Activated CD4-positive, alpha-beta memory T cell treated with anti-CD3 and anti-CD28 coated beads, Interleukin-2, amount 10 ng/mL, durations not matched to agents 7 days and 5 days (primary cell): ENCODE measurements at regions not wholly inside any gene's neighbourhood (a gene's known extent, or its start where the extent isn't known, plus 50 kb on each side); places are given as distances from the start of the nearest gene placed in this dataset.

Experiments
- CTCF ChIA-PET: fragments of 350-600 bp; sonication (Branson Sonifier 250); formaldehyde crosslinking; loops from one replicate; lab custom pipeline; 2021; ENCODE audit warnings: antibody characterized with exemption, inconsistent platforms; lab: Charles Lee
- POLR2A ChIA-PET: fragments of 350-600 bp; sonication (Branson Sonifier 250); formaldehyde crosslinking; loops from one replicate; lab custom pipeline; 2021; ENCODE audit warnings: antibody characterized with exemption; lab: Charles Lee
- DNase-seq: peaks from one replicate; pipeline ENCODE4 v3.0.0-alpha.2; 2020
- H3K27ac Mint-ChIP-seq: one replicate; pipeline ENCODE4 v1.8.0; 2021; ENCODE audit warnings: mild to moderate bottlenecking, mixed read lengths
- H3K27me3 Mint-ChIP-seq: one replicate; pipeline ENCODE4 v1.8.0; 2021; ENCODE audit warnings: mixed read lengths
- H3K36me3 Mint-ChIP-seq: one replicate; pipeline ENCODE4 v1.8.0; 2021; ENCODE audit warnings: low read depth, mixed read lengths
- H3K4me1 Mint-ChIP-seq: one replicate; pipeline ENCODE4 v1.8.0; 2021; ENCODE audit warnings: mixed read lengths
- H3K4me3 Mint-ChIP-seq: one replicate; pipeline ENCODE4 v1.8.0; 2021; ENCODE audit warnings: mild to moderate bottlenecking, mixed read lengths
- H3K9me3 Mint-ChIP-seq: one replicate; pipeline ENCODE4 v1.8.0; 2021; ENCODE audit warnings: mixed read lengths

GRCh38 chr20:58072695-58073671 lies 155.5 kb downstream of the ANKRD60 start:
- Mint-ChIP-seq H3K27ac (no peak overlapping the region), H3K9me3 (no peaks in the 10 kb centered on the region), H3K4me3 (no peak overlapping the region), H3K36me3 (no peaks in the 10 kb centered on the region), H3K4me1 (peaks cover 5% of the 10 kb centered on the region), H3K27me3 (peaks cover 2% of the 10 kb centered on the region)
- POLR2A ChIA-PET, result no interaction called here
- DNase-seq, result no peak
- CTCF ChIA-PET, result no interaction called here

DNA sequence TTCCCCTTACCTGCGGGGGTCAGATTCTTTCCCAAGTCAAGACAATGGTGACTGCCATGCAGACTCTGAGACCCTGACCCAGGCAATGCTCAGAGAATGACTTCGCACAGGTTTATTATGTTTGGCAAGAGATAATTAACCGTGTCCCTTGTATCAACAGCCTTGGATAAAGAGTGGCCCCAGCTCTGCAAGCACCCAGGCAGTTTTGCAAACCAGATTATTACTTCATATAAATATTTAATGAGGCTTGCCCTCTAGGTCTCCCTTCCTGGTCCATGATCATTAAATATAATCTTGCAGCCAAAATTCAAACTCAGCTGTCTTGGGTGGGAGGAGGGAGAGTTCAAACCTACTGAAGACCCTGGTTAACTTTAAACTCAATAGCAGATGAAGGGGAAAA lies 156.5 kb downstream of the ANKRD60 start:
- no peak for DNase-seq
- H3K9me3 Mint-ChIP-seq, result no peaks in the 10 kb centered on the region
- H3K4me1 Mint-ChIP-seq, result peaks cover 5% of the 10 kb centered on the region
- H3K27me3 Mint-ChIP-seq, result no peaks in the 10 kb centered on the region
- no peak overlapping the region for H3K4me3 Mint-ChIP-seq
- H3K27ac Mint-ChIP-seq, result no peak overlapping the region
- H3K36me3 Mint-ChIP-seq, result no peaks in the 10 kb centered on the region
- ChIA-PET POLR2A (no interaction called here), CTCF (no interaction called here)

DNA sequence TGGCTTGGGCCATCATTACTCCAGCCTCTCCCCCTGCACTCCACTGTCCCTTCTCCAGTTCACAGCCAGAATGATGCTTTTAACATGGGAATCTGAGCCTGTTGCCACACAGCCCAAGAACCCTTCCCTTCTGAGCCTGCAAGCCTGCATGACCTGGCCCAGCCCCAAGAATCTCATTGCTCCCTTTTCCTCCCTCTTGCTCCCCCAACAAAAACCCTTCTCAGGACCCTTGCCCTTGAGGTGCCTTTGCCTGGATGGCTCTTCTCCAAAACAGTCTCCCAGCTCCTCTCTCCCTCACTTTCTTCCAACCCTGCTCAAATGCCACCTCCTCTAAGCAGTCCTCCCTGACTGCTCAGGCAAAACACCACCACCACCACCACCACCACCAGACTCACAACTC lies 157.2 kb downstream of the ANKRD60 start:
- H3K36me3 Mint-ChIP-seq, result no peaks in the 10 kb centered on the region
- no peaks in the 10 kb centered on the region for H3K9me3 Mint-ChIP-seq
- no peak overlapping the region for H3K4me3 Mint-ChIP-seq
- ChIA-PET CTCF (no interaction called here), POLR2A (no interaction called here)
- peaks cover 5% of the 10 kb centered on the region for H3K4me1 Mint-ChIP-seq
- no peaks in the 10 kb centered on the region for H3K27me3 Mint-ChIP-seq
- H3K27ac Mint-ChIP-seq, result no peak overlapping the region
- DNase-seq, result no peak

- Mint-ChIP-seq H3K4me3 (no peak overlapping the region), H3K4me1 (peaks cover 5% of the 10 kb centered on the region), H3K9me3 (no peaks in the 10 kb centered on the region), H3K27me3 (no peaks in the 10 kb centered on the region), H3K27ac (no peak overlapping the region), H3K36me3 (no peaks in the 10 kb centered on the region)
- ChIA-PET CTCF (no interaction called here), POLR2A (no interaction called here)
- no peak for DNase-seq
These were observed 157.7 kb downstream of the ANKRD60 start for GRCh38 chr20:58070664-58071196.

- Mint-ChIP-seq H3K27ac (no peak overlapping the region), H3K4me1 (peaks cover 5% of the 10 kb centered on the region), H3K4me3 (no peak overlapping the region), H3K36me3 (no peaks in the 10 kb centered on the region), H3K27me3 (no peaks in the 10 kb centered on the region), H3K9me3 (no peaks in the 10 kb centered on the region)
- ChIA-PET POLR2A (no interaction called here), CTCF (no interaction called here)
- DNase-seq, result no peak
These were observed 158.4 kb downstream of the ANKRD60 start for GRCh38 chr20:58069796-58070663.

GRCh38 chr20:58069207-58069606 lies 159.2 kb downstream of the ANKRD60 start:
- no peak for DNase-seq
- ChIA-PET POLR2A (no interaction called here), CTCF (no interaction called here)
- peaks cover 2% of the 10 kb centered on the region for H3K4me1 Mint-ChIP-seq
- H3K27me3 Mint-ChIP-seq, result no peaks in the 10 kb centered on the region
- no peak overlapping the region for H3K4me3 Mint-ChIP-seq
- no peak overlapping the region for H3K27ac Mint-ChIP-seq
- no peaks in the 10 kb centered on the region for H3K9me3 Mint-ChIP-seq
- no peaks in the 10 kb centered on the region for H3K36me3 Mint-ChIP-seq

DNA sequence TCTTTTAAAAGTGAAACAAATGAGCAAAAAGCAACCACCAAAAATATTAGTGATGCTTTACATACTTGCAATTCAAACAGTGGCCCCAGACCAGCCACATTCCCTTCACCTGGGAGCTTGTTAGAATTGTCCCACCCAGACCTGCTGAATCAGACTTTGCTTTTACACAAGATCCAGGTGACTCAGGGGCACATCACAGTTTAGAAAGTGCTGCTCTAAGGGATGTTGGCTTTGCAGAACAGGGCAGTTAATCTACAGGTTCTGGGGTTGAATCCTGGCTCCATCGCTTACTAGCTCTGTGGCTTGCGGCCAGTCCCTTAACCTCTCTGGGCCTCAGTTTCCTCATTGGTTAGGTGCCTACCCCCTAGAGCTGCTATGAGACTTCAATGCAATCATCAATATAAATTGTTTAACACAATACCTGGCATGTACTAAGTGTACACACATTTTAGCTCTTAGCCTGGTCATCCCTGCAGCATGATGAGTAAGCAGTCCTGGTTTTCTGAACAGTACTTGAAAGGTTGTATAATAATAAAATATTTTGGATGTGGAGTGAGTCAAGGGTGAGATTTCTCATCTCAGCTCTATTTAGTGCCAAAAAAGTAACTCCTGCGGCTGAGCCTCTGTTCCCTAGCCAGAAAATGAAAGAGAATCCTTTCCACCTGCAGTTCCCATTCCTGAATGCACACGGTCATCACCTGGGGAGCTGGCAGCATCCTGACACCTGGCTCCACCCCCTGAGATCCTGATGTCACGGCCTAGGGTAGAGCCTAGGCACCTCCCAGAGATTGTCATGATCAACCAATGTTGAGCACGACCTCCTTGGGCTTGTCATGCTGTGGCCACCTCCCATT lies 162.7 kb downstream of the ANKRD60 start:
- CTCF ChIA-PET, result no interaction called here
- Mint-ChIP-seq H3K27me3 (peaks cover 2% of the 10 kb centered on the region), H3K27ac (no peak overlapping the region), H3K36me3 (no peaks in the 10 kb centered on the region), H3K9me3 (no peaks in the 10 kb centered on the region), H3K4me3 (no peak overlapping the region), H3K4me1 (no peaks in the 10 kb centered on the region)
- POLR2A ChIA-PET, result no interaction called here
- DNase-seq, result no peak

DNA sequence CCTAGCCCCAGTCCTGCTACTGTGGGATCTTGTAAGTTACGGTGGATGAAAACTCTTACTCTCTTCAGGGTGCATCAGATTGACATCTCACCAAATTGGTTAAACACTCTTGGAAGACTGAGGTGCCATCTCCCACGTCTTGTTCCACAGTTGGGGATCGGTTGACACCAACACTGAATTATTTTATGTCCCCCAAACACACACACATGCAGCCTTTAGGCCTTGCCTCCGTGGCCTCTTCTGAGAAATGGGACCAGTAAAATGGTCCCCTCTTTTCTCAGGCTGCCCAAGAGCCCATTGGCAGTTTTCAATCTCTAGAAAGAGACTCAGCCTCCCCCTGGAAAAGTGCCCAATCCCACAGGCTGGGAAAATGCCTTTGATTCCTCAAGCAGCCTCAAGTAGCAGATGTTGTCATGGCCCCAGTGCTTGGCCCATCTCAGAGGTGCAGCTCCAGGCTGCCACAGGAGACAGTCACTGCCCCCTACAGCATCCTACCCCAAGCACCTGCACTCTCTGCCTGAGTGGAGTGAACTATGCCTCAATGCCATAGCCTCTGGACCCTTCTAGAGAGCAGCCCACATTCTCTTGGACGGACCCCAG lies 163.9 kb downstream of the ANKRD60 start:
- Mint-ChIP-seq H3K27me3 (peaks cover 4% of the 10 kb centered on the region), H3K4me3 (no peak overlapping the region), H3K9me3 (no peaks in the 10 kb centered on the region), H3K4me1 (no peaks in the 10 kb centered on the region), H3K36me3 (no peaks in the 10 kb centered on the region), H3K27ac (no peak overlapping the region)
- POLR2A ChIA-PET, result no interaction called here
- DNase-seq, result no peak
- CTCF ChIA-PET, result no interaction called here

DNA sequence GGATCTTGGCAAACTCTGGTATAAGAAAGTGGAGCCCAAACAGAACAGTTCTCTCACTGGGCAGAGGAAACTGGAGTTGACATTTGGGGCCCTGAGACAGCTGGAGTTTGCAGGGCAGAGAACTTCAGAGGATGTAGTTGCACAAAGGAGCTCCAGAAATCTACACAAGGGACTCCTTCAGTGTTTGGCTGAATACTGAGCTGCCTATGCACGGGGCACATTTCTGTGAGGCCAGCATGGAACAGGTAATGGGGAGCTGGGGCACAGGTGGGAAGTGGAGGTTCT lies 169.3 kb downstream of the ANKRD60 start:
- peaks cover 10% of the 10 kb centered on the region for H3K27me3 Mint-ChIP-seq
- ChIA-PET CTCF (no interaction called here), POLR2A (no interaction called here)
- no peak for DNase-seq
- no peak overlapping the region for H3K27ac Mint-ChIP-seq
- H3K4me3 Mint-ChIP-seq, result no peak overlapping the region
- H3K36me3 Mint-ChIP-seq, result no peaks in the 10 kb centered on the region
- H3K9me3 Mint-ChIP-seq, result no peaks in the 10 kb centered on the region
- no peaks in the 10 kb centered on the region for H3K4me1 Mint-ChIP-seq

DNA sequence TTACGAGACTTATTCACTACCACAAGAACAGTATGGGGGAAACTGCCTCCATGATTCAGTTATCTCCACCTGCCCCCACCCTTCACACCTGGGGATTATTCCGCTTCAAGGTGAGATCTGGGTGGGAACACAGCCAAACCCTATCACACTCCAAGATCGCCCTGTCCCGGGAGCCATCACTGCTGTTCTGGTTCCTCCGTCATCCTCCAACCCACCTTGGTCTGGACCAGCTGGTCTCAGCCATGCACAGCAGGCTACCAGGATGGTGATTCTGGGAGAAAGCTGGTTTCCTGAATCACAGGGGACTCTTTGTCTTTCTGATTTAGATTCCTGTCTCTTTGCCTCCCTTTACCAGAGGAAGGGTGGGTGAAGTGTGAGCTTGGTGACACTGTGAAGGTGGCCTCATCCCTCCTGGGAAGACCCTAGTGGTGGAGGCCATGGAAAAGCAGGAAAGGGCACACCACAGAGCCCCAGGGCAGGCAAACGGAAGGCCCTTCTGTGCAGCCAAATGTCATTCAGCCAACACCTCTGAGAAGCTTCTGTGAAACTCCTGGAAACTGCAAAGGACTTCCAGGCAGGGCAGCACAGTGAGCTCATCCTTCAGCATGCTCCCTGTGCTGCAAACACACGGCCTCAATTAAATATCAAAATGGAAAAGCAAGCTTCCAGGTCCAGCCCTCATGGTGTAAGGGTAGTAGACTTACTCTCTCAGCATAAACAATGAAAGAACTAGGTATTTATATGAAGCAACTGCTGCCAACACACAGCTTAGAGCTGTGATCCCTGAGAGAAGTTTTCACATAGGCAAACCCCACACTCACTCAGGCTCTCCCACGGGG lies 169.8 kb downstream of the ANKRD60 start:
- Mint-ChIP-seq H3K4me3 (no peak overlapping the region), H3K4me1 (no peaks in the 10 kb centered on the region), H3K27me3 (peaks cover 10% of the 10 kb centered on the region), H3K36me3 (no peaks in the 10 kb centered on the region), H3K27ac (no peak overlapping the region), H3K9me3 (no peaks in the 10 kb centered on the region)
- DNase-seq, result no peak
- CTCF ChIA-PET, result no interaction called here
- POLR2A ChIA-PET, result no interaction called here

- Mint-ChIP-seq H3K4me3 (no peak overlapping the region), H3K4me1 (no peaks in the 10 kb centered on the region), H3K36me3 (no peaks in the 10 kb centered on the region), H3K9me3 (no peaks in the 10 kb centered on the region), H3K27ac (no peak overlapping the region), H3K27me3 (peaks cover 9% of the 10 kb centered on the region)
- DNase-seq, result no peak
- ChIA-PET POLR2A (no interaction called here), CTCF (no interaction called here)
These were observed 171.3 kb downstream of the ANKRD60 start for GRCh38 chr20:58056921-58057686.
